Stimulated activated CD8-positive, alpha-beta memory T cell treated with anti-CD3 and anti-CD28 coated beads, Interleukin-4, amount 100 ng/mL, for 48 hours (primary cell): ENCODE measurements at regions not wholly inside any gene's neighbourhood (a gene's known extent, or its start where the extent isn't known, plus 50 kb on each side); places are given as distances from the start of the nearest gene placed in this dataset.
"Not testable (repeated sequence)": the region's sequence is repeated elsewhere in the genome, so short reads cannot be mapped to it uniquely, and the experiment has no call there.

ENCODE experiments used
- DNase-seq: peaks from one replicate; pipeline ENCODE4 v3.0.0-alpha.2; 2020

- no peak for DNase-seq
Measured at GRCh38 chrY:26638063-26638462, 1016.1 kb downstream of the CDY1 start.

- DNase-seq, result not testable (repeated sequence)
Measured at GRCh38 chrY:26645856-26646255, 1023.9 kb downstream of the CDY1 start.

GRCh38 chrY:26648240-26648639, 1026.3 kb downstream of the CDY1 start:
- not testable (repeated sequence) for DNase-seq

- DNase-seq, result not testable (repeated sequence)
Measured at GRCh38 chrY:26664245-26664644, 1042.3 kb downstream of the CDY1 start.

GRCh38 chrY:26666691-26667090, 1044.8 kb downstream of the CDY1 start:
- not testable (repeated sequence) for DNase-seq

- not testable (repeated sequence) for DNase-seq
Measured at GRCh38 chrY:26669243-26669642, 1047.3 kb downstream of the CDY1 start.

GRCh38 chrY:26670360-26670871, 1048.5 kb downstream of the CDY1 start:
- DNase-seq, result peak; percentile 42

GRCh38 chrY:26670881-26671879, 1049.3 kb downstream of the CDY1 start:
- peak; percentile 43 for DNase-seq
